ENCODE measurements at regions not wholly inside any gene's neighbourhood (a gene's known extent, or its start where the extent isn't known, plus 50 kb on each side); places are given as distances from the start of the nearest gene placed in this dataset.

- intact Hi-C loops (cut with micrococcal nuclease; ENCODE audit: unreplicated experiment), result no loop called here
- Histone ChIP-seq H3K27me3 (ENCODE audit: control insufficient read depth in 1 of 2, insufficient read depth in 2 of 2, low read length in 2 of 2) (no peaks in the 10 kb centered on the region), H3K4me3 (replicated peaks in 1 of 3; ENCODE audit: insufficient read depth in 1 of 3, low read depth in 2 of 3, low read length in 3 of 3) (no peak overlapping the region), H4K20me1 (ENCODE audit: insufficient read depth, low read length) (no peaks in the 10 kb centered on the region), H3K9me3 (ENCODE audit: low read length) (no peaks in the 10 kb centered on the region), H3K79me2 (ENCODE audit: insufficient read depth, low read length) (no peaks in the 10 kb centered on the region), H3K9ac (ENCODE audit: insufficient read depth, low read depth, low read length) (no peak overlapping the region), H3K36me3 (replicated peaks in 1 of 2; ENCODE audit: control insufficient read depth in 1 of 2, insufficient read depth in 2 of 2, low read length in 2 of 2) (no peaks in the 10 kb centered on the region), H3K4me2 (ENCODE audit: low read depth, low read length) (0 out of 2 replicates have a peak overlapping the region, but pooled peaks have one; percentile 2), H3K27ac (ENCODE audit: extremely low read length, insufficient read depth, low read length) (no peak overlapping the region), H2AFZ (ENCODE audit: low read length) (no peak overlapping the region), H3K4me1 (ENCODE audit: insufficient read depth, low read length) (peaks cover 19% of the 10 kb centered on the region)
- DNase-seq (ENCODE audit: low spot score), result peak; percentile 43
- FAIRE-seq, result no peak
- TF ChIP-seq SOX13 (IDR thresholded peaks at IDR 0.05), result no peak
- peak in 1 of 2 experiments; percentile 44; a peak in 1 of 4 replicates for TF ChIP-seq SOX13 (CRISPR knock-in tag; conservative IDR thresholded peaks at IDR 0.05 in 1 of 2, IDR thresholded peaks at IDR 0.05 in 1 of 2)
- TF ChIP-seq NFIC (IDR thresholded peaks at IDR 0.05; ENCODE audit: low read length), result peak; percentile 49; the same call in 1 of the 2 replicates
- peak; percentile 78 for TF ChIP-seq LCORL (IDR thresholded peaks at IDR 0.05)
- no peak for TF ChIP-seq LCORL (CRISPR knock-in tag; IDR thresholded peaks at IDR 0.05)
- TF ChIP-seq ZMYM3 (CRISPR knock-in tag; IDR thresholded peaks at IDR 0.05), result no peak
- TF ChIP-seq EP300 (IDR thresholded peaks at IDR 0.05; ENCODE audit: low read depth in 2 of 2, low read length in 2 of 2), result peak in 1 of 2 experiments; percentile 22; a peak in 1 of 4 replicates
- no peak for TF ChIP-seq EP300 (CRISPR knock-in tag; IDR thresholded peaks at IDR 0.05; ENCODE audit: borderline replicate concordance)
- CTCF ChIA-PET (ENCODE audit: low intra/inter-chr PET ratio, low total read pairs), result no interaction called here
- BruUV-seq (replicated peaks), result no TSS peak
- POLR2A ChIA-PET, result no interaction called here
- no peak for ATAC-seq
- in situ Hi-C loops (cut with HindIII; ENCODE audit: extremely low pct_ligation_motif_present, low pct_unique_long_range_greater_than_20kb), result no loop called here
- 1% methylated on average over 2 of the region's 2 CpGs for WGBS (ENCODE audit: low lambda C conversion rate)
Measured at GRCh38 chr1:95352767-95353166, 118.8 kb downstream of the RWDD3 start.

GRCh38 chr1:95353194-95353593, 119.2 kb downstream of the RWDD3 start:
- FAIRE-seq, result no peak
- in situ Hi-C loops (cut with HindIII; ENCODE audit: extremely low pct_ligation_motif_present, low pct_unique_long_range_greater_than_20kb), result no loop called here
- H4K20me1 ChIP-seq (ENCODE audit: insufficient read depth, low read length), result no peaks in the 10 kb centered on the region
- H3K4me1 ChIP-seq (ENCODE audit: insufficient read depth, low read length), result peaks cover 19% of the 10 kb centered on the region
- intact Hi-C loops (cut with micrococcal nuclease; ENCODE audit: unreplicated experiment), result no loop called here
- WGBS (ENCODE audit: low lambda C conversion rate), result 21% methylated on average over 3 of the region's 3 CpGs
- H3K36me3 ChIP-seq (replicated peaks in 1 of 2; ENCODE audit: control insufficient read depth in 1 of 2, insufficient read depth in 2 of 2, low read length in 2 of 2), result no peaks in the 10 kb centered on the region
- CTCF ChIA-PET (ENCODE audit: low intra/inter-chr PET ratio, low total read pairs), result no interaction called here
- H3K4me2 ChIP-seq (ENCODE audit: low read depth, low read length), result no peak overlapping the region
- ATAC-seq, result no peak; the same call in 2 of the 3 replicates
- no peaks in the 10 kb centered on the region for H3K27me3 ChIP-seq (ENCODE audit: control insufficient read depth in 1 of 2, insufficient read depth in 2 of 2, low read length in 2 of 2)
- H3K9ac ChIP-seq (ENCODE audit: insufficient read depth, low read depth, low read length), result no peak overlapping the region
- no peaks in the 10 kb centered on the region for H3K9me3 ChIP-seq (ENCODE audit: low read length)
- no peak overlapping the region for H3K27ac ChIP-seq (ENCODE audit: extremely low read length, insufficient read depth, low read length)
- no peaks in the 10 kb centered on the region for H3K79me2 ChIP-seq (ENCODE audit: insufficient read depth, low read length)
- POLR2A ChIA-PET, result no interaction called here
- no peak overlapping the region for H2AFZ ChIP-seq (ENCODE audit: low read length)
- H3K4me3 ChIP-seq (replicated peaks in 1 of 3; ENCODE audit: insufficient read depth in 1 of 3, low read depth in 2 of 3, low read length in 3 of 3), result no peak overlapping the region
- no peak for DNase-seq (ENCODE audit: low spot score)
- no TSS peak for BruUV-seq (replicated peaks)
- TF ChIP-seq KLF16 (CRISPR knock-in tag; IDR thresholded peaks at IDR 0.05) (no peak), PAWR (CRISPR knock-in tag; IDR thresholded peaks at IDR 0.05; ENCODE audit: borderline replicate concordance) (no peak), ZNF737 (CRISPR knock-in tag; IDR thresholded peaks at IDR 0.05; ENCODE audit: borderline replicate concordance) (no peak), NBN (conservative IDR thresholded peaks at IDR 0.05) (no peak), ZNF501 (CRISPR knock-in tag; IDR thresholded peaks at IDR 0.05) (no peak), ZNF572 (CRISPR knock-in tag; IDR thresholded peaks at IDR 0.05) (no peak), TMF1 (CRISPR knock-in tag; IDR thresholded peaks at IDR 0.05; ENCODE audit: low read depth) (no peak)
- TF ChIP-seq, protein P1, sequence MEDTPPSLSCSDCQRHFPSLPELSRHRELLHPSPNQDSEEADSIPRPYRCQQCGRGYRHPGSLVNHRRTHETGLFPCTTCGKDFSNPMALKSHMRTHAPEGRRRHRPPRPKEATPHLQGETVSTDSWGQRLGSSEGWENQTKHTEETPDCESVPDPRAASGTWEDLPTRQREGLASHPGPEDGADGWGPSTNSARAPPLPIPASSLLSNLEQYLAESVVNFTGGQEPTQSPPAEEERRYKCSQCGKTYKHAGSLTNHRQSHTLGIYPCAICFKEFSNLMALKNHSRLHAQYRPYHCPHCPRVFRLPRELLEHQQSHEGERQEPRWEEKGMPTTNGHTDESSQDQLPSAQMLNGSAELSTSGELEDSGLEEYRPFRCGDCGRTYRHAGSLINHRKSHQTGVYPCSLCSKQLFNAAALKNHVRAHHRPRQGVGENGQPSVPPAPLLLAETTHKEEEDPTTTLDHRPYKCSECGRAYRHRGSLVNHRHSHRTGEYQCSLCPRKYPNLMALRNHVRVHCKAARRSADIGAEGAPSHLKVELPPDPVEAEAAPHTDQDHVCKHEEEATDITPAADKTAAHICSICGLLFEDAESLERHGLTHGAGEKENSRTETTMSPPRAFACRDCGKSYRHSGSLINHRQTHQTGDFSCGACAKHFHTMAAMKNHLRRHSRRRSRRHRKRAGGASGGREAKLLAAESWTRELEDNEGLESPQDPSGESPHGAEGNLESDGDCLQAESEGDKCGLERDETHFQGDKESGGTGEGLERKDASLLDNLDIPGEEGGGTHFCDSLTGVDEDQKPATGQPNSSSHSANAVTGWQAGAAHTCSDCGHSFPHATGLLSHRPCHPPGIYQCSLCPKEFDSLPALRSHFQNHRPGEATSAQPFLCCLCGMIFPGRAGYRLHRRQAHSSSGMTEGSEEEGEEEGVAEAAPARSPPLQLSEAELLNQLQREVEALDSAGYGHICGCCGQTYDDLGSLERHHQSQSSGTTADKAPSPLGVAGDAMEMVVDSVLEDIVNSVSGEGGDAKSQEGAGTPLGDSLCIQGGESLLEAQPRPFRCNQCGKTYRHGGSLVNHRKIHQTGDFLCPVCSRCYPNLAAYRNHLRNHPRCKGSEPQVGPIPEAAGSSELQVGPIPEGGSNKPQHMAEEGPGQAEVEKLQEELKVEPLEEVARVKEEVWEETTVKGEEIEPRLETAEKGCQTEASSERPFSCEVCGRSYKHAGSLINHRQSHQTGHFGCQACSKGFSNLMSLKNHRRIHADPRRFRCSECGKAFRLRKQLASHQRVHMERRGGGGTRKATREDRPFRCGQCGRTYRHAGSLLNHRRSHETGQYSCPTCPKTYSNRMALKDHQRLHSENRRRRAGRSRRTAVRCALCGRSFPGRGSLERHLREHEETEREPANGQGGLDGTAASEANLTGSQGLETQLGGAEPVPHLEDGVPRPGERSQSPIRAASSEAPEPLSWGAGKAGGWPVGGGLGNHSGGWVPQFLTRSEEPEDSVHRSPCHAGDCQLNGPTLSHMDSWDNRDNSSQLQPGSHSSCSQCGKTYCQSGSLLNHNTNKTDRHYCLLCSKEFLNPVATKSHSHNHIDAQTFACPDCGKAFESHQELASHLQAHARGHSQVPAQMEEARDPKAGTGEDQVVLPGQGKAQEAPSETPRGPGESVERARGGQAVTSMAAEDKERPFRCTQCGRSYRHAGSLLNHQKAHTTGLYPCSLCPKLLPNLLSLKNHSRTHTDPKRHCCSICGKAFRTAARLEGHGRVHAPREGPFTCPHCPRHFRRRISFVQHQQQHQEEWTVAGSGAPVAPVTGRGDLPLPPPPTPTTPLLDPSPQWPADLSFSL (CRISPR knock-in tag; IDR thresholded peaks at IDR 0.05), result no peak
